Mesendoderm (in vitro differentiated cells): ENCODE measurements at regions not wholly inside any gene's neighbourhood (a gene's known extent, or its start where the extent isn't known, plus 50 kb on each side); places are given as distances from the start of the nearest gene placed in this dataset.

Experiments
- DNase-seq: peaks from one replicate; pipeline ENCODE4 v3.0.0; 2013
- H2AK5ac ChIP-seq: 2 replicates; pipeline ENCODE4 v1.6.1; 2013; ENCODE audit warnings: low read length, inconsistent platforms
- H2BK120ac ChIP-seq: 2 replicates; pipeline ENCODE4 v1.6.1; 2013; ENCODE audit warnings: low read depth, mild to moderate bottlenecking, low read length, moderate library complexity, mixed read lengths
- H2BK15ac ChIP-seq: replicated peaks from 2 replicates; pipeline ENCODE4 v1.6.1; 2013; ENCODE audit warnings: low read depth, mild to moderate bottlenecking, moderate library complexity
- H2BK5ac ChIP-seq: 2 replicates; pipeline ENCODE4 v1.6.1; 2013; ENCODE audit warnings: low read length, inconsistent platforms
- H3K18ac ChIP-seq: 2 replicates; pipeline ENCODE4 v1.6.1; 2013; ENCODE audit warnings: mild to moderate bottlenecking, low read length, mixed read lengths
- H3K23ac ChIP-seq: one replicate; pipeline ENCODE4 v1.6.1; 2013; ENCODE audit warnings: low read length
- H3K27ac ChIP-seq: 2 replicates; pipeline ENCODE4 v1.5.1; 2013; ENCODE audit warnings: low read depth, mild to moderate bottlenecking, inconsistent platforms, low read length, moderate library complexity
- H3K27me3 ChIP-seq: 2 replicates; pipeline ENCODE4 v1.6.1; 2013; ENCODE audit warnings: low read length, control low read depth, mild to moderate bottlenecking, inconsistent platforms; ENCODE audit not compliant: insufficient read depth, poor library complexity
- H3K36me3 ChIP-seq: 2 replicates; pipeline ENCODE4 v1.6.1; 2013; ENCODE audit warnings: low read length, inconsistent platforms; ENCODE audit not compliant: control insufficient read depth, insufficient read depth
- H3K4ac ChIP-seq: one replicate; pipeline ENCODE4 v1.6.1; 2013; ENCODE audit warnings: low read depth, mild to moderate bottlenecking, low read length, moderate library complexity
- H3K4me1 ChIP-seq: 2 replicates; pipeline ENCODE4 v1.6.1; 2013; ENCODE audit warnings: low read depth, low read length, inconsistent platforms; ENCODE audit not compliant: control insufficient read depth
- H3K4me2 ChIP-seq: 2 replicates; pipeline ENCODE4 v1.6.1; 2013; ENCODE audit warnings: low read length
- H3K4me3 ChIP-seq: 2 replicates; pipeline ENCODE4 v1.5.1; 2013; ENCODE audit warnings: mild to moderate bottlenecking, low read length
- H3K56ac ChIP-seq: one replicate; pipeline ENCODE4 v1.6.1; 2013; ENCODE audit warnings: low read length
- H3K79me1 ChIP-seq: 2 replicates; pipeline ENCODE4 v1.6.1; 2013; ENCODE audit warnings: low read length, inconsistent platforms
- H3K79me2 ChIP-seq: 2 replicates; pipeline ENCODE4 v1.6.1; 2013; ENCODE audit warnings: mild to moderate bottlenecking, low read length; ENCODE audit not compliant: control insufficient read depth, insufficient read depth
- H3K9ac ChIP-seq: 2 replicates; pipeline ENCODE4 v1.6.1; 2013; ENCODE audit warnings: low read length, inconsistent platforms
- H4K5ac ChIP-seq: one replicate; pipeline ENCODE4 v1.6.1; 2013; ENCODE audit warnings: low read length
- H4K8ac ChIP-seq: one replicate; pipeline ENCODE4 v1.6.1; 2013; ENCODE audit warnings: low read depth, mild to moderate bottlenecking, control low read depth, low read length, moderate library complexity
- WGBS: extraction: QIAGEN DNeasy Blood & Tissue Kit; methylation state at CpG from one replicate; pipeline ENCODE4 v1.1.7; 2013; ENCODE audit warnings: low lambda C conversion rate, missing lambda C conversion rate; ENCODE audit not compliant: insufficient coverage; ENCODE audit errors: extremely low coverage; 5-methylcytosine and 5-hydroxymethylcytosine counted together

DNA sequence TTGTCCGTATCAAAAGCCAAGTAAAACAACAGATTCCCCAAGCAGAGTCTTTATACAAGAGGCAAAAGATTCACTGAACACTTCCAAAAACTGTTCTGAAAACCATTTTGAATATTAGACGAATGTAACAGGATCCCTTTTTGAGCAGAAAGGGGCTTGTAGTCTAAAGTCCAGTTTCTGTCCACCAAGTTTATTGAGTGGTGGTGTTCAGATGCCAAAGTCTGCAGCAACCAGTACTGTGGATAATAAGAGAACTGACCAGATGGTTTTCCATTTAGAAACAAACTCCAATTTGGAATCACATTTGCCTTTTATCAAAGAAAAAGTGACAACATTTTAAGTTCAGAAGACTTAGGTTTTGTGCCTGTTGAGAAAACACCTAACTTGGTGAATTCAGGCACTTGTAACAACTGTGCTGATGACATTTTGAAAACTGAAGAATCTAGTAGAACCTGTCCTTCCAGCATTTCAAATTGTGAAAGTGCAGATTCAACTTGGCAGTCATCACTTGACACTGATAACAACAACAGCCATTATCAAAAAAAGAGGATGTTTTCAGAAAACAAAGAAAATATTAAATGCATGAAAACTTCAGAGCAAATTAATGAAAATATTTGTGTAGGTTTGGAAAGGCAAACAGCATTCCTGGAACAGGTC, 217.1 kb downstream of the CSNK2A3 start:
- DNase-seq = peak; percentile 57
- no peak overlapping the region for H2BK120ac ChIP-seq
- H3K4me2 ChIP-seq = no peak overlapping the region
- H3K4me1 ChIP-seq = no peaks in the 10 kb centered on the region
- no peaks in the 10 kb centered on the region for H3K79me1 ChIP-seq
- H3K27me3 ChIP-seq = no peaks in the 10 kb centered on the region
- no peak overlapping the region for H3K27ac ChIP-seq
- H3K4ac ChIP-seq = no peak overlapping the region
- no peak overlapping the region for H4K8ac ChIP-seq
- H2BK5ac ChIP-seq = no peak overlapping the region
- H3K4me3 ChIP-seq = no peak overlapping the region
- H3K36me3 ChIP-seq = no peaks in the 10 kb centered on the region
- H3K56ac ChIP-seq = no peak overlapping the region
- H4K5ac ChIP-seq = no peak overlapping the region
- no CpG with 5 or more reads among the region's 2 CpGs for WGBS
- no peak overlapping the region for H3K9ac ChIP-seq
- no peak overlapping the region for H2AK5ac ChIP-seq
- no peak overlapping the region for H2BK15ac ChIP-seq
- H3K23ac ChIP-seq = no peak overlapping the region
- H3K18ac ChIP-seq = no peak overlapping the region
- no peaks in the 10 kb centered on the region for H3K79me2 ChIP-seq

- H3K4me3 ChIP-seq = no peak overlapping the region
- no peak overlapping the region for H3K4me2 ChIP-seq
- no peak overlapping the region for H2BK15ac ChIP-seq
- H2AK5ac ChIP-seq = no peak overlapping the region
- no peak overlapping the region for H2BK5ac ChIP-seq
- no peak overlapping the region for H2BK120ac ChIP-seq
- H3K18ac ChIP-seq = no peak overlapping the region
- no peaks in the 10 kb centered on the region for H3K36me3 ChIP-seq
- no peaks in the 10 kb centered on the region for H3K4me1 ChIP-seq
- H3K56ac ChIP-seq = no peak overlapping the region
- no peak for DNase-seq
- H3K79me2 ChIP-seq = no peaks in the 10 kb centered on the region
- no CpG with 5 or more reads among the region's 1 CpG for WGBS
- no peak overlapping the region for H4K5ac ChIP-seq
- H3K4ac ChIP-seq = no peak overlapping the region
- no peak overlapping the region for H3K9ac ChIP-seq
- no peak overlapping the region for H3K27ac ChIP-seq
- no peak overlapping the region for H3K23ac ChIP-seq
- no peaks in the 10 kb centered on the region for H3K27me3 ChIP-seq
- H3K79me1 ChIP-seq = no peaks in the 10 kb centered on the region
- H4K8ac ChIP-seq = no peak overlapping the region
These were observed 223.9 kb downstream of the CSNK2A3 start for GRCh38 chr11:11129118-11129517.

DNA sequence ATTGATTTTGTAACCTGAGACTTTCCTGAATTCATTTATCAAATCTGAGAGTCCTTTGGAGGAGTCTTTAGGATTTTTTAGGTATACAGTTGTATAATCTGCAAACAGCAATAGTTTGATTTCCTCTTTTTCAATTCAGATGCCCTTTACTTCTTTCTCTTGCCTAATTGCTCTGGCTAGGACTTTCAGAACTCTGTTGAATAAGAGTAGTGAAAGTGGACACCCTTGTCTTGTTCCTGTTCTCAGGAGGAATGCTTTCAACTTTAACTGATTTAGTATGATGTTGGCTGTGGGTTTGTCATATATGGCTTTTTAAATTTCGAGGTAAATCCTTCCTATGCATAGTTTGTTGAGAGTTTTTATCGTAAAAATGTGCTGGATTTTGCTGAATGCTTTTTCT, 227.4 kb downstream of the CSNK2A3 start:
- H3K56ac ChIP-seq = no peak overlapping the region
- H3K27ac ChIP-seq = no peak overlapping the region
- H3K4ac ChIP-seq = no peak overlapping the region
- H3K9ac ChIP-seq = no peak overlapping the region
- H3K18ac ChIP-seq = no peak overlapping the region
- H3K36me3 ChIP-seq = no peaks in the 10 kb centered on the region
- H3K79me1 ChIP-seq = no peaks in the 10 kb centered on the region
- H3K4me2 ChIP-seq = no peak overlapping the region
- no peak overlapping the region for H3K23ac ChIP-seq
- H3K79me2 ChIP-seq = no peaks in the 10 kb centered on the region
- H2BK5ac ChIP-seq = no peak overlapping the region
- no peak overlapping the region for H2BK120ac ChIP-seq
- H3K4me1 ChIP-seq = no peaks in the 10 kb centered on the region
- DNase-seq = no peak
- H2AK5ac ChIP-seq = no peak overlapping the region
- no peak overlapping the region for H3K4me3 ChIP-seq
- H4K5ac ChIP-seq = no peak overlapping the region
- WGBS = no CpG with 5 or more reads among the region's 2 CpGs
- no peaks in the 10 kb centered on the region for H3K27me3 ChIP-seq
- no peak overlapping the region for H4K8ac ChIP-seq
- no peak overlapping the region for H2BK15ac ChIP-seq

- Histone ChIP-seq H3K18ac (no peak overlapping the region), H3K9ac (no peak overlapping the region), H3K4me1 (no peaks in the 10 kb centered on the region), H2BK120ac (no peak overlapping the region), H4K8ac (no peak overlapping the region), H3K79me2 (no peaks in the 10 kb centered on the region), H4K5ac (no peak overlapping the region), H3K4ac (no peak overlapping the region), H2AK5ac (no peak overlapping the region), H2BK5ac (no peak overlapping the region), H3K79me1 (no peaks in the 10 kb centered on the region), H3K56ac (no peak overlapping the region), H3K36me3 (no peaks in the 10 kb centered on the region), H3K4me3 (no peak overlapping the region), H3K27me3 (no peaks in the 10 kb centered on the region), H2BK15ac (no peak overlapping the region), H3K27ac (no peak overlapping the region), H3K4me2 (no peak overlapping the region), H3K23ac (no peak overlapping the region)
- no CpG with 5 or more reads among the region's 1 CpG for WGBS
- DNase-seq = no peak
These were observed 230.3 kb downstream of the CSNK2A3 start for GRCh38 chr11:11122749-11123148.

- Histone ChIP-seq H3K4me3 (no peak overlapping the region), H3K4me1 (no peaks in the 10 kb centered on the region), H3K4ac (no peak overlapping the region), H2BK120ac (no peak overlapping the region), H4K8ac (no peak overlapping the region), H4K5ac (no peak overlapping the region), H3K9ac (no peak overlapping the region), H3K27ac (no peak overlapping the region), H3K36me3 (no peaks in the 10 kb centered on the region), H3K23ac (no peak overlapping the region), H3K27me3 (no peaks in the 10 kb centered on the region), H2AK5ac (no peak overlapping the region), H3K18ac (no peak overlapping the region), H3K4me2 (no peak overlapping the region), H3K56ac (no peak overlapping the region), H3K79me1 (no peaks in the 10 kb centered on the region), H3K79me2 (no peaks in the 10 kb centered on the region), H2BK5ac (no peak overlapping the region), H2BK15ac (no peak overlapping the region)
- DNase-seq = peak; percentile 44
- WGBS = no CpG with 5 or more reads among the region's 1 CpG
These were observed 233.1 kb downstream of the CSNK2A3 start for GRCh38 chr11:11119917-11120316.

DNA sequence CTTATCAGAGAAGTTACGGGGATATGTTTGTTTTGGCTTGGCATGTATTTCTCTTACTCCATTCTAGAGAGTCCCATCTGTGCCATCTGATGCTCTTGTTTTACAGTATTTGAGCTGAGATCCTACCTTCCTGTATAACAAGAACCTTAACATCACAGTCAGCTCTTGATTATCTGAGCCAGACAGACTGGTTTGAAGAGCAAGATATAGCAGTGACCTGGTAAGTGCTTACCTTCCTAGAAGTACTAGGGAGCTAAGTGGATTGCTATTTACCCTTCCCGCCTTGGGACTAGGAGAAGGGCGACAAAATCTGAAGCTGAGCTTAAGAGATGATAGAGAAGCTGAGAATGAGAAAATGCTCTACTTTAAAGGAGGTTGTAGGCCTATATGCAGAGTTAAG, 235.3 kb downstream of the CSNK2A3 start:
- no peak overlapping the region for H4K8ac ChIP-seq
- no peak overlapping the region for H3K9ac ChIP-seq
- H3K4me3 ChIP-seq = no peak overlapping the region
- no peak overlapping the region for H4K5ac ChIP-seq
- no peak overlapping the region for H3K56ac ChIP-seq
- no peak overlapping the region for H3K4ac ChIP-seq
- H3K79me1 ChIP-seq = no peaks in the 10 kb centered on the region
- H3K23ac ChIP-seq = no peak overlapping the region
- no peak overlapping the region for H3K27ac ChIP-seq
- no peaks in the 10 kb centered on the region for H3K36me3 ChIP-seq
- H3K4me2 ChIP-seq = no peak overlapping the region
- DNase-seq = peak; percentile 5
- no CpG with 5 or more reads among the region's 3 CpGs for WGBS
- H3K18ac ChIP-seq = no peak overlapping the region
- no peak overlapping the region for H2AK5ac ChIP-seq
- H3K4me1 ChIP-seq = no peaks in the 10 kb centered on the region
- H2BK15ac ChIP-seq = no peak overlapping the region
- no peaks in the 10 kb centered on the region for H3K79me2 ChIP-seq
- no peaks in the 10 kb centered on the region for H3K27me3 ChIP-seq
- H2BK5ac ChIP-seq = no peak overlapping the region
- H2BK120ac ChIP-seq = no peak overlapping the region
